Uterus (tissue), 3 donors: ENCODE measurements at regions not wholly inside any gene's neighbourhood (a gene's known extent, or its start where the extent isn't known, plus 50 kb on each side); places are given as distances from the start of the nearest gene placed in this dataset.

Source experiments
- DNase-seq, 2 donors: peaks; one replicate each; pipeline ENCODE4 v3.0.0-alpha.2; 2019 to 2020
- H3K27ac ChIP-seq, 2 donors: fragments of 200-600 bp; sonication (generic); 1 replicate in 1 of 2; 2 replicates in 1 of 2; pipeline ENCODE4 v1.5.1; 2016 to 2018
- H3K27me3 ChIP-seq, 2 donors: fragments of 200-600 bp; sonication (generic); one replicate each; pipeline ENCODE4 v1.5.1; 2018 to 2019; ENCODE audit warnings: control low read depth in 1 of 2
- H3K36me3 ChIP-seq, 2 donors: fragments of 200-600 bp; sonication (generic); one replicate each; pipeline ENCODE4 v1.5.1; 2019; ENCODE audit warnings: control low read depth in 1 of 2
- H3K4me1 ChIP-seq, 2 donors: fragments of 200-600 bp; sonication (generic); one replicate each; pipeline ENCODE4 v1.5.1; 2018 to 2019; ENCODE audit warnings: control low read depth in 1 of 2
- H3K4me3 ChIP-seq, 2 donors: fragments of 200-600 bp; sonication (generic); 1 replicate in 1 of 2; 2 replicates in 1 of 2; pipeline ENCODE4 v1.5.1; 2018 to 2019; ENCODE audit warnings: mild to moderate bottlenecking in 1 of 2
- H3K9me3 ChIP-seq, 2 donors: fragments of 200-600 bp; sonication (generic); one replicate each; pipeline ENCODE4 v1.5.1; 2019; ENCODE audit warnings: control low read depth in 1 of 2
- CTCF ChIP-seq, 4 experiments: fragments of 200-600 bp in 2 of 4; fragments of 450-650 bp in 2 of 4; sonication (generic) in 2 of 4; IDR thresholded peaks; one replicate each; pipeline ENCODE4 v1.5.1; 2016 to 2019; ENCODE audit warnings: antibody characterized with exemption in 4 of 4, mild to moderate bottlenecking in 2 of 4, moderate library complexity in 1 of 4
- POLR2A ChIP-seq, 2 donors: fragments of 450-650 bp; IDR thresholded peaks; one replicate each; pipeline ENCODE4 v1.6.1; 2016; ENCODE audit warnings: antibody characterized with exemption in 2 of 2, mild to moderate bottlenecking in 1 of 2, moderate library complexity in 1 of 2
- intact Hi-C: fragments of 100-400 bp; cut with DNase I; formaldehyde crosslinking; loops from one replicate; pipeline ENCODE4 v1.15.1; 2023; ENCODE audit warnings: low total_unique reads
- donor health status: DM: yes; HTN: yes; CAD: no.

DNA sequence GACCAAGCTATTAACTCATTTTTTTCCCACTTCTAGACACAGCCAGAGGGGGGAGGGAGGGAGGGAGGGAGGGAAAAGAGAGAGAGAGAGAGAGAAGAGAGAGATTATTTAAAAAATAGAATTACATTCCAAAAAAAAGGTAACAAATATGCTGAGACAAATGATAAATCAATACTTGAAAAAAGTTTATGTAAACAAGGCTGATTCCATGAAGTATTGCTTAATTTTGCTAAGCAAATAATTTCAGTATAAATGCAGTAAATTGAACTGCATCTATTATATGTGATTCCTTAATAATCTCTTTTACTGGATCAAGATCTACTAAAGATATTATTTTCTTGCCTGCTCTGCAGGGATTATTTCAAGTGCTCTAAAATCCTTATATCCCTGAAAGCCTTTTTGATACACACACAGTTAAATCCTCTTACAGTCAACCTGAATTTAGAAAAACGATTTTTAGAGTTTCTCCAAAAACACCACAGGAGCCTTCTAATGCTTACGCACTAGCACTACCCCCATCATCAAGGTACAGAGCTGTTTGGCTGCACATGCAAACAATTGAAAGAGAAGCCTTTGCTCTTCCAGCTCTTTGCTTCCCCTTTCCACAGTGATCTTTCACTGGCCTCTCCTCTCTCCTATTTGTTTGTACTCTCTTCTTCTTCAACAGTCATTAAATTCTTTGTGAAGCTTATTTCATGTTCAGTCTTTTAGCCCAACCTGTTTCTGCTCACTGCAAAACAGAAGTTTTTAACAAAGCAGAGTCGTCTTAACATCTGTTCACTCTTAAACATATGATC lies 426.3 kb upstream of the FAM241A start:
- DNase-seq = no peak
- Histone ChIP-seq H3K4me1 (no peaks in the 10 kb centered on the region), H3K9me3 (no peaks in the 10 kb centered on the region), H3K4me3 (no peak overlapping the region), H3K27me3 (no peaks in the 10 kb centered on the region), H3K36me3 (no peaks in the 10 kb centered on the region), H3K27ac (peak overlapping the region in 1 of 2 donors; percentile 2)
- intact Hi-C loops = no loop called here
- no peak for TF ChIP-seq POLR2A (IDR thresholded peaks at IDR 0.05)
- no peak for TF ChIP-seq CTCF (IDR thresholded peaks at IDR 0.05)

DNA sequence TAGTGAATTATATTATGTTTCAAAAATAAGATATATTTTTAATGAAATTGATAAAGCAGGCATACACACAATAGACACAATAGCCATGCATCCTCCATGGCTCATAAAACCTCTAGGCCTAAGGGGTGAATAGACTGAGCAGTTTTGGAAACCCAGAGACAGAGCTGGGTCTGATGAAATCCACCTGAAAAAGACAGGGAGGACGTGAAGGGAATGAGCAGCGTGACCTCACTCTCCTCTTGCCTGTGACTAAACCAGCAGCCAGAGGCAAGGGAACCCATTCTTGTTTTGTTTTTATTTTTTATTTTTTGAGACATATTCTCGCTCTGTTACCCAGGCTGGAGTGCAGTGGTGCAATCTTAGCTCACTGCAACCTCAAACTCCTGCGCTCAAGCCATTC lies 424.4 kb upstream of the FAM241A start:
- DNase-seq = no peak
- no peak for TF ChIP-seq POLR2A (IDR thresholded peaks at IDR 0.05)
- no peak for TF ChIP-seq CTCF (IDR thresholded peaks at IDR 0.05)
- intact Hi-C loops = no loop called here

DNA sequence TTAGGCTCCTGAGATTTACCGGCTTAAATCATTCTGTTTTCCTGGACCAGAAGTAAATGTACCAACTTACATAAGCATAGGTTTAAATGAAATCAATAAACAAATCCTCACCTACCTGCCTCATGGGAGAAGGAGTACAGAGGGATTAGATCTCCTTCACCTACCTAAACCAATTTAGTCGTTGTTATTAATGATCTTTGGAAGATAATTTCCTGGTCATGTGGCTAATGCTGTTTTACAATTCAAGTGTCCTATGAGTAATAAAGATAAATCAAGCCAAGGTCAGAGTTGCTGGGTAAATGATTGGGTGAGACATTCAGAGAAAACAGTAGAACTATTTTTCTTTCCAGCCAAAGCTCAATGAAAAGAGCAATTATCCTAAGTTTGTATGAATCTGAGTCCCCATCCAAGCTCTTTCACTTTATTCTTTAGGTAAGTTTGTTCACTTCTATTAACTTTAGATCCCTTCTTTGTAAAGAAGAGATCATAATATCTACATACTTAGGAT lies 423.0 kb upstream of the FAM241A start:
- Histone ChIP-seq H3K4me3 (no peak overlapping the region), H3K27ac (no peak overlapping the region), H3K4me1 (no peaks in the 10 kb centered on the region), H3K36me3 (no peaks in the 10 kb centered on the region), H3K27me3 (no peaks in the 10 kb centered on the region), H3K9me3 (no peaks in the 10 kb centered on the region)
- DNase-seq = no peak
- intact Hi-C loops = no loop called here
- no peak for TF ChIP-seq CTCF (IDR thresholded peaks at IDR 0.05)
- no peak for TF ChIP-seq POLR2A (IDR thresholded peaks at IDR 0.05)

More for the DNA sequence above, 424.4 kb upstream of the FAM241A start:
- Histone ChIP-seq H3K27ac (no peak overlapping the region), H3K4me1 (no peaks in the 10 kb centered on the region), H3K9me3 (no peaks in the 10 kb centered on the region), H3K27me3 (no peaks in the 10 kb centered on the region), H3K4me3 (no peak overlapping the region), H3K36me3 (no peaks in the 10 kb centered on the region)

DNA sequence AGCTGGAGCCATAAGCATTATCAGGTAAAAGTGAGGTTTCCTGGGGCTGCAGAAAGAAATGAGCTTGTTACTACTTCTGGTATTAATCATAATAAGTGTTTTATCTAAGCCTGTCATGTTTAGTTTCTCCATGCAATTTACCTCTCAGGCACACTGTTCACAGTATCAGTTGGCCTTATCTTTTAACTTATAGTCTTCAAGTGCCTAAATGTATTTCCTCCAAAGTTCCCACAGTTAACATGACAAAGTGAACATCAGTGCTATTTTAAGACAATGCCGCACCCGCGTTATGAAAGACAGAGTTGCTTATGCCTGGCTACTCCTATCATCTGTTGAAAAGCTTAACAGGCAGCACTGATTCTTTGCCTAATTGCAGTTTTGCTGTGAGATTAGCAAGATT lies 408.7 kb upstream of the FAM241A start:
- no peak for DNase-seq
- intact Hi-C loops = no loop called here
- Histone ChIP-seq H3K9me3 (no peaks in the 10 kb centered on the region), H3K36me3 (no peaks in the 10 kb centered on the region), H3K27ac (no peak overlapping the region), H3K27me3 (no peaks in the 10 kb centered on the region), H3K4me3 (no peak overlapping the region), H3K4me1 (no peaks in the 10 kb centered on the region)
- TF ChIP-seq CTCF (IDR thresholded peaks at IDR 0.05) = no peak
- TF ChIP-seq POLR2A (IDR thresholded peaks at IDR 0.05) = no peak

- H3K4me3 ChIP-seq = no peak overlapping the region
- intact Hi-C loops = no loop called here
- TF ChIP-seq POLR2A (IDR thresholded peaks at IDR 0.05) = no peak
- no peak for TF ChIP-seq CTCF (IDR thresholded peaks at IDR 0.05)
- no peak for DNase-seq
- H3K36me3 ChIP-seq = no peaks in the 10 kb centered on the region
- no peaks in the 10 kb centered on the region for H3K4me1 ChIP-seq
- no peak overlapping the region for H3K27ac ChIP-seq
- H3K9me3 ChIP-seq = no peaks in the 10 kb centered on the region
- no peaks in the 10 kb centered on the region for H3K27me3 ChIP-seq
Observed at GRCh38 chr4:111744847-111745246, 400.4 kb upstream of the FAM241A start.
